CD4-positive, alpha-beta T cell treated with Interleukin-10 for 1 hour (primary cell): ENCODE measurements at regions not wholly inside any gene's neighbourhood (a gene's known extent, or its start where the extent isn't known, plus 50 kb on each side); places are given as distances from the start of the nearest gene placed in this dataset.
"Not testable (repeated sequence)": the region's sequence is repeated elsewhere in the genome, so short reads cannot be mapped to it uniquely, and the experiment has no call there.

Experiments
- DNase-seq: peaks from one replicate; pipeline ENCODE4 v3.0.0-alpha.2; 2020

- no peak for DNase-seq
Measured at GRCh38 chr7:66503551-66504031, 125.1 kb upstream of the KCTD7 start.

GRCh38 chr7:66504131-66504530 is 124.5 kb upstream of the KCTD7 start:
- DNase-seq: no peak

GRCh38 chr7:66505009-66505408 is 123.7 kb upstream of the KCTD7 start:
- DNase-seq: no peak

- peak; percentile 55 for DNase-seq
Measured at GRCh38 chr7:66505531-66506451, 122.9 kb upstream of the KCTD7 start.

GRCh38 chr7:66506703-66507102 is 122.0 kb upstream of the KCTD7 start:
- not testable (repeated sequence) for DNase-seq

GRCh38 chr7:66507764-66508296 is 120.9 kb upstream of the KCTD7 start:
- DNase-seq: no peak

GRCh38 chr7:66508431-66508830 is 120.2 kb upstream of the KCTD7 start:
- no peak for DNase-seq

GRCh38 chr7:66514050-66514449 is 114.6 kb upstream of the KCTD7 start:
- DNase-seq: no peak

GRCh38 chr7:66517212-66517909 is 111.3 kb upstream of the KCTD7 start:
- no peak for DNase-seq

GRCh38 chr7:66518151-66518691 is 110.5 kb upstream of the KCTD7 start:
- DNase-seq: no peak

- no peak for DNase-seq
Measured at GRCh38 chr7:66521675-66522074, 107.0 kb upstream of the KCTD7 start.

GRCh38 chr7:66522518-66522917 is 106.2 kb upstream of the KCTD7 start:
- DNase-seq: no peak

GRCh38 chr7:66523409-66523808 is 105.3 kb upstream of the KCTD7 start:
- no peak for DNase-seq

- no peak for DNase-seq
Measured at GRCh38 chr7:66524738-66525137, 103.9 kb upstream of the KCTD7 start.

- not testable (repeated sequence) for DNase-seq
Measured at GRCh38 chr7:66526782-66527181, 101.9 kb upstream of the KCTD7 start.

GRCh38 chr7:66528652-66529051 is 100.0 kb upstream of the KCTD7 start:
- DNase-seq: no peak

- DNase-seq: no peak
Measured at GRCh38 chr7:66529883-66530610, 98.6 kb upstream of the KCTD7 start.

- no peak for DNase-seq
Measured at GRCh38 chr7:66535414-66536329, 93.0 kb upstream of the KCTD7 start.

GRCh38 chr7:66537380-66537779 is 91.3 kb upstream of the KCTD7 start:
- DNase-seq: no peak

- no peak for DNase-seq
Measured at GRCh38 chr7:66537876-66538275, 90.8 kb upstream of the KCTD7 start.

GRCh38 chr7:66539264-66539623 is 89.4 kb upstream of the KCTD7 start:
- no peak for DNase-seq

GRCh38 chr7:66539902-66540375 is 88.7 kb upstream of the KCTD7 start:
- DNase-seq: no peak
